HCT116 (cell line): ENCODE measurements at regions not wholly inside any gene's neighbourhood (a gene's known extent, or its start where the extent isn't known, plus 50 kb on each side); places are given as distances from the start of the nearest gene placed in this dataset.

Source experiments
- ATAC-seq: fragments of 200-7000 bp; cut with Tn5 transposase; 2 replicates; pipeline ENCODE4 v1.9.1; 2020; ENCODE audit warnings: mild to moderate bottlenecking, moderate library complexity
- BruUV-seq: library from RNA; stranded (reverse); fragments of 400-500 nt; replicated peaks from 2 replicates; lab custom pipeline; 2021; lab: Mats Ljungman, UMichigan
- CTCF ChIA-PET: fragments of 300-600 bp; sonication (Branson Sonifier 250); formaldehyde crosslinking; loops from one replicate; lab custom pipeline; 2021; ENCODE audit warnings: antibody characterized with exemption; lab: Charles Lee
- POLR2A ChIA-PET: fragments of 300-600, 350-600 bp; sonication (Branson Sonifier 250); formaldehyde crosslinking; loops from one replicate; lab custom pipeline; 2021; ENCODE audit warnings: antibody characterized with exemption; lab: Charles Lee
- RAD21 ChIA-PET, 2 experiments: fragments of 300-600 bp; sonication (Branson Sonifier 250); formaldehyde crosslinking; loops; one replicate each; lab custom pipeline; 2023; ENCODE audit warnings: low total read pairs in 2 of 2; ENCODE audit not compliant: uncharacterized antibody in 2 of 2, unreplicated experiment in 2 of 2, low non-redundant PET in 1 of 2; lab: Charles Lee
- DNase-seq: peaks from one replicate; pipeline ENCODE4 v3.0.0-alpha.2; 2010; ENCODE audit warnings: low read depth, low spot score
- H2AFZ ChIP-seq: fragments of 200-600 bp; shearing (Covaris generic), sonication (generic); 2 replicates; pipeline ENCODE4 v1.6.1; 2017; ENCODE audit warnings: low read depth, mixed run types, mixed read lengths, antibody characterized with exemption, low read length; ENCODE audit not compliant: poor library complexity, severe bottlenecking
- H3K27ac ChIP-seq: 2 replicates; pipeline ENCODE4 v1.5.1; 2012; ENCODE audit warnings: low read depth, low read length
- H3K27me3 ChIP-seq: fragments of 200-600 bp; sonication (generic); 2 replicates; pipeline ENCODE4 v1.6.1; 2016; ENCODE audit warnings: mixed run types, low read length, mixed read lengths; ENCODE audit not compliant: insufficient read depth
- H3K36me3 ChIP-seq, 2 experiments: fragments of 200-500 bp in 1 of 2; fragments of 200-600 bp in 1 of 2; sonication (Bioruptor generic) in 1 of 2; sonication (generic) in 1 of 2; 2 replicates each; pipeline versions ENCODE4 v1.5.1 to v1.6.1; 2014 to 2016; ENCODE audit warnings: low read length in 2 of 2, inconsistent platforms in 1 of 2, mixed read lengths in 1 of 2, mixed run types in 1 of 2; ENCODE audit not compliant: insufficient read depth in 2 of 2, control insufficient read depth in 1 of 2
- H3K4me1 ChIP-seq, 2 experiments: fragments of 200-600 bp in 1 of 2; sonication (generic) in 1 of 2; 2 replicates each; pipeline versions ENCODE4 v1.5.1 to v1.6.1; 2012 to 2017; ENCODE audit warnings: low read length in 2 of 2, inconsistent platforms in 1 of 2, mild to moderate bottlenecking in 1 of 2, mixed read lengths in 1 of 2, mixed run types in 1 of 2, moderate library complexity in 1 of 2; ENCODE audit not compliant: insufficient read depth in 2 of 2, control insufficient read depth in 1 of 2
- H3K4me2 ChIP-seq: fragments of 200-600 bp; sonication (generic); 2 replicates; pipeline ENCODE4 v1.6.1; 2017; ENCODE audit warnings: mixed run types, low read length, mixed read lengths
- H3K4me3 ChIP-seq, 2 experiments: fragments of 200-600 bp in 1 of 2; sonication (generic) in 1 of 2; replicated peaks in 1 of 2; 2 replicates each; pipeline ENCODE4 v1.5.1; 2011 to 2016; ENCODE audit warnings: low read length in 2 of 2, control low read depth in 1 of 2, low read depth in 1 of 2, mild to moderate bottlenecking in 1 of 2, mixed read lengths in 1 of 2, mixed run types in 1 of 2
- H3K79me2 ChIP-seq: fragments of 200-600 bp; sonication (generic); 2 replicates; pipeline ENCODE4 v1.6.1; 2017; ENCODE audit warnings: mild to moderate bottlenecking, mixed run types, low read length, moderate library complexity, mixed read lengths; ENCODE audit not compliant: insufficient read depth
- H3K9ac ChIP-seq: fragments of 200-600 bp; sonication (generic); 2 replicates; pipeline ENCODE4 v1.6.1; 2016; ENCODE audit warnings: low read length, mixed read lengths
- H3K9me2 ChIP-seq: fragments of 200-600 bp; sonication (generic), shearing (Covaris generic); 2 replicates; pipeline ENCODE4 v1.6.1; 2017; ENCODE audit warnings: mixed run types, mild to moderate bottlenecking, moderate library complexity; ENCODE audit not compliant: insufficient read depth
- H3K9me3 ChIP-seq, 2 experiments: fragments of 200-500 bp in 1 of 2; fragments of 200-600 bp in 1 of 2; sonication (Bioruptor generic) in 1 of 2; sonication (generic) in 1 of 2; 2 replicates each; pipeline ENCODE4 v1.6.1; 2014 to 2017; ENCODE audit warnings: low read length in 2 of 2, mixed read lengths in 2 of 2, inconsistent platforms in 1 of 2, low read depth in 1 of 2, mild to moderate bottlenecking in 1 of 2, mixed run types in 1 of 2, moderate library complexity in 1 of 2; ENCODE audit not compliant: control insufficient read depth in 1 of 2, insufficient read depth in 1 of 2
- H4K20me1 ChIP-seq: fragments of 200-600 bp; sonication (generic), shearing (Covaris generic); 2 replicates; pipeline ENCODE4 v1.6.1; 2017; ENCODE audit warnings: mixed run types, mild to moderate bottlenecking, moderate library complexity; ENCODE audit not compliant: insufficient read depth
- ATF3 ChIP-seq: IDR thresholded peaks from 2 replicates; pipeline ENCODE4 v1.6.1; 2012
- CEBPB ChIP-seq: IDR thresholded peaks from 2 replicates; pipeline ENCODE4 v1.6.1; 2012; ENCODE audit warnings: low read depth
- EGR1 ChIP-seq: IDR thresholded peaks from 2 replicates; pipeline ENCODE4 v1.6.1; 2012; ENCODE audit warnings: low read depth
- ELF1 ChIP-seq: IDR thresholded peaks from 2 replicates; pipeline ENCODE4 v1.6.1; 2012; ENCODE audit warnings: low read depth, borderline replicate concordance
- EZH2phosphoT487 ChIP-seq: fragments of 200-600 bp; IDR thresholded peaks from 2 replicates; pipeline ENCODE4 v1.6.1; 2018; ENCODE audit warnings: antibody characterized with exemption, borderline replicate concordance
- FOSL1 ChIP-seq: IDR thresholded peaks from 2 replicates; pipeline ENCODE4 v1.6.1; 2012; ENCODE audit warnings: low read depth
- JUND ChIP-seq: IDR thresholded peaks from 2 replicates; pipeline ENCODE4 v1.6.1; 2012
- POLR2A ChIP-seq: IDR thresholded peaks from 2 replicates; pipeline ENCODE4 v1.7.0; 2011; ENCODE audit warnings: borderline replicate concordance; ENCODE audit not compliant: insufficient read depth, insufficient read length; ENCODE audit errors: extremely low read depth
- RAD21 ChIP-seq: IDR thresholded peaks from 2 replicates; pipeline ENCODE4 v1.6.1; 2012; ENCODE audit warnings: low read depth, mild to moderate bottlenecking
- SIN3A ChIP-seq: IDR thresholded peaks from 2 replicates; pipeline ENCODE4 v1.6.1; 2012; ENCODE audit warnings: low read depth
- SP1 ChIP-seq: IDR thresholded peaks from 2 replicates; pipeline ENCODE4 v1.6.1; 2012; ENCODE audit warnings: low read depth
- SRF ChIP-seq: IDR thresholded peaks from 2 replicates; pipeline ENCODE4 v1.6.1; 2012; ENCODE audit warnings: low read depth
- TCF7L2 ChIP-seq: IDR thresholded peaks from 2 replicates; pipeline ENCODE4 v1.7.0; 2011; ENCODE audit warnings: borderline replicate concordance, inconsistent platforms; ENCODE audit not compliant: insufficient read depth, insufficient read length; ENCODE audit errors: extremely low read depth
- YY1 ChIP-seq: IDR thresholded peaks from 2 replicates; pipeline ENCODE4 v1.6.1; 2011; ENCODE audit warnings: low read length, low read depth, moderate library complexity, mild to moderate bottlenecking; ENCODE audit not compliant: insufficient replicate concordance; ENCODE audit errors: extremely low read depth
- ZFX ChIP-seq: fragments of 450-650 bp; IDR thresholded peaks from 2 replicates; pipeline ENCODE4 v1.6.1; 2017
- ZNF274 ChIP-seq: fragments of 200-500 bp; sonication (Bioruptor generic); IDR thresholded peaks from 2 replicates; pipeline ENCODE4 v1.6.1; 2014; ENCODE audit warnings: mild to moderate bottlenecking, low read depth, low read length, inconsistent platforms
- intact Hi-C: fragments of 100-400 bp; cut with micrococcal nuclease; formaldehyde crosslinking; loops from 2 replicates; pipeline ENCODE4 v1.10.0; 2022
- TF ChIP-seq, protein P1 (sequence below): IDR thresholded peaks from 2 replicates; pipeline ENCODE4 v1.6.1; 2012; ENCODE audit warnings: low read depth
- TF ChIP-seq, protein P2 (sequence below): IDR thresholded peaks from 2 replicates; pipeline ENCODE4 v1.6.1; 2011; ENCODE audit warnings: mild to moderate bottlenecking, low read length, moderate library complexity; ENCODE audit not compliant: insufficient replicate concordance; ENCODE audit errors: extremely low read depth
- TF ChIP-seq, protein P3 (sequence below): IDR thresholded peaks from 2 replicates; pipeline ENCODE4 v1.6.1; 2012
- TF ChIP-seq, protein P4 (sequence below), 3 experiments: fragments of 200-600 bp in 1 of 3; sonication (generic) in 1 of 3; IDR thresholded peaks in 2 of 3; conservative IDR thresholded peaks in 1 of 3; 2 replicates each; pipeline ENCODE4 v1.5.1; 2012 to 2017; ENCODE audit warnings: low read depth in 2 of 3, low read length in 2 of 3, antibody characterized with exemption in 1 of 3, borderline replicate concordance in 1 of 3, control low read depth in 1 of 3, mild to moderate bottlenecking in 1 of 3, mixed read lengths in 1 of 3, mixed run types in 1 of 3, moderate library complexity in 1 of 3; ENCODE audit not compliant: insufficient read depth in 1 of 3

- Histone ChIP-seq H3K27me3 (no peaks in the 10 kb centered on the region), H3K36me3 (no peaks in the 10 kb centered on the region), H3K9ac (no peak overlapping the region), H3K9me3 (peaks cover 4 to 22% of the 10 kb centered on the region in 2 experiments; a peak in 2 of 4 replicates), H2AFZ (no peak overlapping the region), H3K4me3 (no peak overlapping the region), H3K4me2 (no peak overlapping the region), H4K20me1 (no peaks in the 10 kb centered on the region), H3K79me2 (no peaks in the 10 kb centered on the region), H3K4me1 (no peaks in the 10 kb centered on the region), H3K27ac (no peak overlapping the region), H3K9me2 (no peaks in the 10 kb centered on the region)
- CTCF ChIA-PET = no interaction called here
- ATAC-seq = no peak
- BruUV-seq = no TSS peak
- POLR2A ChIA-PET = no interaction called here
- RAD21 ChIA-PET = no interaction called here
- TF ChIP-seq TCF7L2 (no peak), SRF (no peak), CEBPB (no peak), ATF3 (no peak), SP1 (no peak), SIN3A (no peak), ZFX (no peak), EZH2phosphoT487 (no peak), ELF1 (no peak), EGR1 (no peak), YY1 (no peak), FOSL1 (no peak), POLR2A (no peak), RAD21 (no peak), JUND (no peak), ZNF274 (no peak)
- TF ChIP-seq, protein P1, sequence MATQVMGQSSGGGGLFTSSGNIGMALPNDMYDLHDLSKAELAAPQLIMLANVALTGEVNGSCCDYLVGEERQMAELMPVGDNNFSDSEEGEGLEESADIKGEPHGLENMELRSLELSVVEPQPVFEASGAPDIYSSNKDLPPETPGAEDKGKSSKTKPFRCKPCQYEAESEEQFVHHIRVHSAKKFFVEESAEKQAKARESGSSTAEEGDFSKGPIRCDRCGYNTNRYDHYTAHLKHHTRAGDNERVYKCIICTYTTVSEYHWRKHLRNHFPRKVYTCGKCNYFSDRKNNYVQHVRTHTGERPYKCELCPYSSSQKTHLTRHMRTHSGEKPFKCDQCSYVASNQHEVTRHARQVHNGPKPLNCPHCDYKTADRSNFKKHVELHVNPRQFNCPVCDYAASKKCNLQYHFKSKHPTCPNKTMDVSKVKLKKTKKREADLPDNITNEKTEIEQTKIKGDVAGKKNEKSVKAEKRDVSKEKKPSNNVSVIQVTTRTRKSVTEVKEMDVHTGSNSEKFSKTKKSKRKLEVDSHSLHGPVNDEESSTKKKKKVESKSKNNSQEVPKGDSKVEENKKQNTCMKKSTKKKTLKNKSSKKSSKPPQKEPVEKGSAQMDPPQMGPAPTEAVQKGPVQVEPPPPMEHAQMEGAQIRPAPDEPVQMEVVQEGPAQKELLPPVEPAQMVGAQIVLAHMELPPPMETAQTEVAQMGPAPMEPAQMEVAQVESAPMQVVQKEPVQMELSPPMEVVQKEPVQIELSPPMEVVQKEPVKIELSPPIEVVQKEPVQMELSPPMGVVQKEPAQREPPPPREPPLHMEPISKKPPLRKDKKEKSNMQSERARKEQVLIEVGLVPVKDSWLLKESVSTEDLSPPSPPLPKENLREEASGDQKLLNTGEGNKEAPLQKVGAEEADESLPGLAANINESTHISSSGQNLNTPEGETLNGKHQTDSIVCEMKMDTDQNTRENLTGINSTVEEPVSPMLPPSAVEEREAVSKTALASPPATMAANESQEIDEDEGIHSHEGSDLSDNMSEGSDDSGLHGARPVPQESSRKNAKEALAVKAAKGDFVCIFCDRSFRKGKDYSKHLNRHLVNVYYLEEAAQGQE = no peak
- TF ChIP-seq, protein P2, sequence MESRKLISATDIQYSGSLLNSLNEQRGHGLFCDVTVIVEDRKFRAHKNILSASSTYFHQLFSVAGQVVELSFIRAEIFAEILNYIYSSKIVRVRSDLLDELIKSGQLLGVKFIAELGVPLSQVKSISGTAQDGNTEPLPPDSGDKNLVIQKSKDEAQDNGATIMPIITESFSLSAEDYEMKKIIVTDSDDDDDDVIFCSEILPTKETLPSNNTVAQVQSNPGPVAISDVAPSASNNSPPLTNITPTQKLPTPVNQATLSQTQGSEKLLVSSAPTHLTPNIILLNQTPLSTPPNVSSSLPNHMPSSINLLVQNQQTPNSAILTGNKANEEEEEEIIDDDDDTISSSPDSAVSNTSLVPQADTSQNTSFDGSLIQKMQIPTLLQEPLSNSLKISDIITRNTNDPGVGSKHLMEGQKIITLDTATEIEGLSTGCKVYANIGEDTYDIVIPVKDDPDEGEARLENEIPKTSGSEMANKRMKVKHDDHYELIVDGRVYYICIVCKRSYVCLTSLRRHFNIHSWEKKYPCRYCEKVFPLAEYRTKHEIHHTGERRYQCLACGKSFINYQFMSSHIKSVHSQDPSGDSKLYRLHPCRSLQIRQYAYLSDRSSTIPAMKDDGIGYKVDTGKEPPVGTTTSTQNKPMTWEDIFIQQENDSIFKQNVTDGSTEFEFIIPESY = no peak
- TF ChIP-seq, protein P3, sequence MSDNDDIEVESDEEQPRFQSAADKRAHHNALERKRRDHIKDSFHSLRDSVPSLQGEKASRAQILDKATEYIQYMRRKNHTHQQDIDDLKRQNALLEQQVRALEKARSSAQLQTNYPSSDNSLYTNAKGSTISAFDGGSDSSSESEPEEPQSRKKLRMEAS = no peak
- TF ChIP-seq, protein P4, sequence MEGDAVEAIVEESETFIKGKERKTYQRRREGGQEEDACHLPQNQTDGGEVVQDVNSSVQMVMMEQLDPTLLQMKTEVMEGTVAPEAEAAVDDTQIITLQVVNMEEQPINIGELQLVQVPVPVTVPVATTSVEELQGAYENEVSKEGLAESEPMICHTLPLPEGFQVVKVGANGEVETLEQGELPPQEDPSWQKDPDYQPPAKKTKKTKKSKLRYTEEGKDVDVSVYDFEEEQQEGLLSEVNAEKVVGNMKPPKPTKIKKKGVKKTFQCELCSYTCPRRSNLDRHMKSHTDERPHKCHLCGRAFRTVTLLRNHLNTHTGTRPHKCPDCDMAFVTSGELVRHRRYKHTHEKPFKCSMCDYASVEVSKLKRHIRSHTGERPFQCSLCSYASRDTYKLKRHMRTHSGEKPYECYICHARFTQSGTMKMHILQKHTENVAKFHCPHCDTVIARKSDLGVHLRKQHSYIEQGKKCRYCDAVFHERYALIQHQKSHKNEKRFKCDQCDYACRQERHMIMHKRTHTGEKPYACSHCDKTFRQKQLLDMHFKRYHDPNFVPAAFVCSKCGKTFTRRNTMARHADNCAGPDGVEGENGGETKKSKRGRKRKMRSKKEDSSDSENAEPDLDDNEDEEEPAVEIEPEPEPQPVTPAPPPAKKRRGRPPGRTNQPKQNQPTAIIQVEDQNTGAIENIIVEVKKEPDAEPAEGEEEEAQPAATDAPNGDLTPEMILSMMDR (IDR thresholded peaks at IDR 0.05 in 2 of 3, conservative IDR thresholded peaks at IDR 0.05 in 1 of 3; ENCODE audit: borderline replicate concordance in 1 of 3, insufficient read depth in 1 of 3, low read depth in 2 of 3, low read length in 2 of 3) = no peak
- DNase-seq = no peak
- intact Hi-C loops = no loop called here
Observed at GRCh38 chr4:60809486-60809800, 390.7 kb upstream of the ADGRL3 start.
